ENCODE measurements at regions not wholly inside any gene's neighbourhood (a gene's known extent, or its start where the extent isn't known, plus 50 kb on each side); places are given as distances from the start of the nearest gene placed in this dataset.

- no peak for FAIRE-seq
- no peaks in the 10 kb centered on the region for H3K9me1 ChIP-seq (ENCODE audit: control insufficient read depth, extremely low read depth, insufficient read depth, low read length)
- H4K20me1 ChIP-seq (ENCODE audit: control insufficient read depth, extremely low read depth, insufficient read depth, low read length), result no peaks in the 10 kb centered on the region
- H2AFZ ChIP-seq (ENCODE audit: control insufficient read depth, low read length), result no peak overlapping the region
- H3K36me3 ChIP-seq (ENCODE audit: control insufficient read depth in 2 of 2, extremely low read depth in 1 of 2, insufficient read depth in 2 of 2, low read length in 2 of 2), result no peaks in the 10 kb centered on the region
- no peaks in the 10 kb centered on the region for H3K27me3 ChIP-seq (ENCODE audit: control insufficient read depth, extremely low read depth, insufficient read depth, low read length)
- no peak overlapping the region for H3K4me2 ChIP-seq (ENCODE audit: control insufficient read depth, extremely low read depth, insufficient read depth, low read depth, low read length)
- no peak for TF ChIP-seq EZH2 (IDR thresholded peaks at IDR 0.05; ENCODE audit: low read length)
- TF ChIP-seq, protein P1, sequence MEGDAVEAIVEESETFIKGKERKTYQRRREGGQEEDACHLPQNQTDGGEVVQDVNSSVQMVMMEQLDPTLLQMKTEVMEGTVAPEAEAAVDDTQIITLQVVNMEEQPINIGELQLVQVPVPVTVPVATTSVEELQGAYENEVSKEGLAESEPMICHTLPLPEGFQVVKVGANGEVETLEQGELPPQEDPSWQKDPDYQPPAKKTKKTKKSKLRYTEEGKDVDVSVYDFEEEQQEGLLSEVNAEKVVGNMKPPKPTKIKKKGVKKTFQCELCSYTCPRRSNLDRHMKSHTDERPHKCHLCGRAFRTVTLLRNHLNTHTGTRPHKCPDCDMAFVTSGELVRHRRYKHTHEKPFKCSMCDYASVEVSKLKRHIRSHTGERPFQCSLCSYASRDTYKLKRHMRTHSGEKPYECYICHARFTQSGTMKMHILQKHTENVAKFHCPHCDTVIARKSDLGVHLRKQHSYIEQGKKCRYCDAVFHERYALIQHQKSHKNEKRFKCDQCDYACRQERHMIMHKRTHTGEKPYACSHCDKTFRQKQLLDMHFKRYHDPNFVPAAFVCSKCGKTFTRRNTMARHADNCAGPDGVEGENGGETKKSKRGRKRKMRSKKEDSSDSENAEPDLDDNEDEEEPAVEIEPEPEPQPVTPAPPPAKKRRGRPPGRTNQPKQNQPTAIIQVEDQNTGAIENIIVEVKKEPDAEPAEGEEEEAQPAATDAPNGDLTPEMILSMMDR (optimal IDR thresholded peaks at IDR 0.05 in 1 of 3, IDR thresholded peaks at IDR 0.05 in 1 of 3, conservative IDR thresholded peaks at IDR 0.05 in 1 of 3; ENCODE audit: extremely low read depth in 1 of 3, insufficient read depth in 2 of 3, low read length in 3 of 3), result no peak
- H3K9ac ChIP-seq (ENCODE audit: control insufficient read depth, extremely low read depth, insufficient read depth, low read length), result no peak overlapping the region
- no peak overlapping the region for H3K27ac ChIP-seq (ENCODE audit: control insufficient read depth, insufficient read depth, low read length)
- no peaks in the 10 kb centered on the region for H3K9me3 ChIP-seq (ENCODE audit: control insufficient read depth, low read depth, low read length)
- H3K4me3 ChIP-seq (ENCODE audit: control insufficient read depth in 2 of 3, extremely low read depth in 1 of 3, insufficient read depth in 2 of 3, low read depth in 1 of 3, low read length in 3 of 3), result no peak overlapping the region
- no peaks in the 10 kb centered on the region for H3K79me2 ChIP-seq (ENCODE audit: control insufficient read depth, insufficient read depth, low read length)
- DNase-seq (ENCODE audit: low read depth, low spot score), result no peak
- dilution Hi-C loops (cut with MboI; ENCODE audit: extremely low pct_ligation_motif_present, low sequenced_read_pairs), result no loop called here
- no peaks in the 10 kb centered on the region for H3K4me1 ChIP-seq (ENCODE audit: control insufficient read depth, extremely low read depth, insufficient read depth, low read length)
Observed at GRCh38 chr3:153762411-153763235, 358.6 kb upstream of the ARHGEF26 start.

DNA sequence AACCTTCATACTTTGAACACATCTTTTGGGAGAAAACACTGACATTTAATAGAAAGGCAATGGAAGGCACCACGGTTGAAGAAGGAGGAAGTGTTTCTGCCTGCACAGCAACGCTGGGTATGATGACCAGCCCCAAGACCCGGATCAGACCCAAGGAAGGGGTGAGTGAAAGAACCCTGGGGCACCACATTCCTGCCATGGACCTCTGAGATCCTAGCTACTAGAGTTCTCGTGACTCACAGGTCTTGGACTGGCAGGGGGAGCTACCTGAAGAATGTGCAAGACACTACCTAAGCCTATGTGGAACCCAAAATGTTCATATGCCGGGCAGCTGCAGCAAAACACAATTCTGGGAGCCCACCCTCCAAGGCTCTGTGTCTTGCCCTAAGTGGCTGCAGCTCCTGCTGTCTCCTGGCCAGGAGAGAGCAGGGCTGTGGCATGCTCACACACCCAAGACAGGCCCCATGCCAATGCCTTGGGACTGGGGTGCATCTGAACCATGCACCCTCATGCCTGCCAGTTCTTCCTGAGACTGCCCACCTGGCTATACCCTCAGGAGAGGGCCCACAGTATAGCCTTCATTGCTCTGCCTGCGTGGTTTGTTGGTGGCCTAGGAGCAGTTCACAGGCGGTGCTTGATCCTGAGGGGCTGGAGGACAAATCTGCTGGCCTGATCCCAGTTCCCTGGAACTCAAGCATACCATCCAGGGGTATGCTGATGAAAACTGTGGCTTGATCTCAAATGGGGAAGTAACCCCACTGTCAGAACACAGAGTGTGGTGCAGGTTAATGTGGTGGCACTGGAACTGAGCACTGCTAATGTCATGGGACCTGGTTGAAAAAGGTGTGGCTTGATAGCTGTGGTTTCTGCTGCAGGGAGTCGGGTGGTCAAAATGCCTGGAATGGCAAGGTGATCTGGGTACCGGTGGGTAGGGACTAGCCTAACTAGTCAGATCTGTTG is 353.3 kb upstream of the ARHGEF26 start:
- no peak for DNase-seq (ENCODE audit: low read depth, low spot score)
- H3K9me3 ChIP-seq (ENCODE audit: control insufficient read depth, low read depth, low read length), result no peaks in the 10 kb centered on the region
- TF ChIP-seq, protein P1 (optimal IDR thresholded peaks at IDR 0.05 in 1 of 3, IDR thresholded peaks at IDR 0.05 in 1 of 3, conservative IDR thresholded peaks at IDR 0.05 in 1 of 3; ENCODE audit: extremely low read depth in 1 of 3, insufficient read depth in 2 of 3, low read length in 3 of 3), result no peak
- TF ChIP-seq EZH2 (IDR thresholded peaks at IDR 0.05; ENCODE audit: low read length), result no peak
- H3K27ac ChIP-seq (ENCODE audit: control insufficient read depth, insufficient read depth, low read length), result no peak overlapping the region
- no peaks in the 10 kb centered on the region for H3K9me1 ChIP-seq (ENCODE audit: control insufficient read depth, extremely low read depth, insufficient read depth, low read length)
- H3K4me2 ChIP-seq (ENCODE audit: control insufficient read depth, extremely low read depth, insufficient read depth, low read depth, low read length), result no peak overlapping the region
- no peaks in the 10 kb centered on the region for H3K36me3 ChIP-seq (ENCODE audit: control insufficient read depth in 2 of 2, extremely low read depth in 1 of 2, insufficient read depth in 2 of 2, low read length in 2 of 2)
- FAIRE-seq, result no peak
- no peak overlapping the region for H3K9ac ChIP-seq (ENCODE audit: control insufficient read depth, extremely low read depth, insufficient read depth, low read length)
- H3K4me3 ChIP-seq (ENCODE audit: control insufficient read depth in 2 of 3, extremely low read depth in 1 of 3, insufficient read depth in 2 of 3, low read depth in 1 of 3, low read length in 3 of 3), result no peak overlapping the region
- no peaks in the 10 kb centered on the region for H4K20me1 ChIP-seq (ENCODE audit: control insufficient read depth, extremely low read depth, insufficient read depth, low read length)
- no peaks in the 10 kb centered on the region for H3K4me1 ChIP-seq (ENCODE audit: control insufficient read depth, extremely low read depth, insufficient read depth, low read length)
- dilution Hi-C loops (cut with MboI; ENCODE audit: extremely low pct_ligation_motif_present, low sequenced_read_pairs), result no loop called here
- H3K79me2 ChIP-seq (ENCODE audit: control insufficient read depth, insufficient read depth, low read length), result no peaks in the 10 kb centered on the region
- no peaks in the 10 kb centered on the region for H3K27me3 ChIP-seq (ENCODE audit: control insufficient read depth, extremely low read depth, insufficient read depth, low read length)
- no peak overlapping the region for H2AFZ ChIP-seq (ENCODE audit: control insufficient read depth, low read length)
